ENCODE measurements at regions not wholly inside any gene's neighbourhood (a gene's known extent, or its start where the extent isn't known, plus 50 kb on each side); places are given as distances from the start of the nearest gene placed in this dataset.
"Not testable (repeated sequence)": the region's sequence is repeated elsewhere in the genome, so short reads cannot be mapped to it uniquely, and the experiment has no call there.

GRCh38 chrX:31014474-31014873 is 57.4 kb downstream of the FTHL17 start:
- H3K4me3 ChIP-seq (replicated peaks; ENCODE audit: low read depth, low read length); DNase-seq (ENCODE audit: low read depth): not testable (repeated sequence)

GRCh38 chrX:31012509-31013025 is 59.3 kb downstream of the FTHL17 start:
- DNase-seq (ENCODE audit: low read depth) = no peak
- H3K4me3 ChIP-seq (replicated peaks; ENCODE audit: low read depth, low read length) = no peak overlapping the region
- TF ChIP-seq CTCF (IDR thresholded peaks at IDR 0.05; ENCODE audit: low read length, missing control alignments) = no peak

GRCh38 chrX:31007321-31007720 is 64.5 kb downstream of the FTHL17 start:
- H3K4me3 ChIP-seq (replicated peaks; ENCODE audit: low read depth, low read length) = no peak overlapping the region
- DNase-seq (ENCODE audit: low read depth) = no peak
- no peak for TF ChIP-seq CTCF (IDR thresholded peaks at IDR 0.05; ENCODE audit: low read length, missing control alignments)

GRCh38 chrX:31006027-31006426 is 65.8 kb downstream of the FTHL17 start:
- TF ChIP-seq CTCF (IDR thresholded peaks at IDR 0.05; ENCODE audit: low read length, missing control alignments) = no peak
- H3K4me3 ChIP-seq (replicated peaks; ENCODE audit: low read depth, low read length) = no peak overlapping the region
- DNase-seq (ENCODE audit: low read depth) = no peak

GRCh38 chrX:30997411-30997810 is 74.4 kb downstream of the FTHL17 start:
- TF ChIP-seq CTCF (IDR thresholded peaks at IDR 0.05; ENCODE audit: low read length, missing control alignments) = no peak
- no peak overlapping the region for H3K4me3 ChIP-seq (replicated peaks; ENCODE audit: low read depth, low read length)
- no peak for DNase-seq (ENCODE audit: low read depth)

- H3K4me3 ChIP-seq (replicated peaks; ENCODE audit: low read depth, low read length) = no peak overlapping the region
- no peak for TF ChIP-seq CTCF (IDR thresholded peaks at IDR 0.05; ENCODE audit: low read length, missing control alignments)
- no peak for DNase-seq (ENCODE audit: low read depth)
These were observed 76.1 kb downstream of the FTHL17 start for GRCh38 chrX:30995705-30996104.

DNA sequence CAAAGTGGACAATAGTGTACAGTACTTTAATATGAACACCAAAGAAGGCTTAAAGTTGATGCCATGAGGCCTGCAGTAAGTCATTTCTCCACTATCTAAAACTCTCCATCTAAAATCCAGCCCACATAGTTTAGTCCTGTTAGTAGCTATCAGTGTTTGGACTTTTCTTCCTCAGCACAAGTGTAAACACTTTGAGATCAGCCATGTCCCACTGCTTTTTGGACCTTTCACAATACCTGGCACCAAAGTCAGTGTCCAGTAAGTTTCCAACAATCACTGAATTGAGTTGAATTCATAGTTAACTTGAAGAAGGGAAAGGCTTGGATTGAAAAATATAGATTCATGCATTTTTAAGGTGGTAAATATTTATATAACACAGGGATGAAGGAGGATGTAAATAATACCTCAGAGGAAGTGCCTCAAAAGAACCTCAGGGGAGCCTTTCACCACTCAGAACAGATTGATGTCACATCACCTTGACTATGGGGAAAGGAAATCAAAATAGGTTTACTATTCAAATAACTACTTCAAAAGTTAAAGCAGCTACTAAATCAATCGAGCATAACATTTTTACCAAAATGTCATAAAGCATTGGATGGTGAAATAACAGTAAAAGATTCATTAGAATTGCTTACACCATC is 76.7 kb downstream of the FTHL17 start:
- H3K4me3 ChIP-seq (replicated peaks; ENCODE audit: low read depth, low read length) = no peak overlapping the region
- DNase-seq (ENCODE audit: low read depth) = no peak
- TF ChIP-seq CTCF (IDR thresholded peaks at IDR 0.05; ENCODE audit: low read length, missing control alignments) = no peak

DNA sequence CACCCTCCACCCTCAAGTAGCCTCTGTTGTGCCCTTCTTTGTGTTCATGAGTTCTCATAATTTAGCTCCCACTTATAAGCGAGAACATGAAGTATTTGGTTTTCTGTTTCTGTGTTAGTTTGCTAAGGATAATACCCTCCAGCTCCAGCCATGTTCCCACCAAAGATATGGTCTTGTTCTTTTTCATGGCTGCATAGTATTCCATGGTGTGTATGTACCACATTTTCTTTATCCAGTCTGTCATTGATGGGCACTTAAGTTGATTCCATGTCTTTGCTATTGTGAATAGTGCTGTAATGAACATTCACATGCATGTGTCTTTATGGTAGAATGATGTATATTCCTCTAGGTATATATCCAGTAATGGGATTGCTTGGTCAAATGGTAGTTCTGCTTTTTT is 77.8 kb downstream of the FTHL17 start:
- not testable (repeated sequence) for H3K4me3 ChIP-seq (replicated peaks; ENCODE audit: low read depth, low read length); DNase-seq (ENCODE audit: low read depth)

All from fibroblast of pulmonary artery (primary cell).